ENCODE measurements at regions not wholly inside any gene's neighbourhood (a gene's known extent, or its start where the extent isn't known, plus 50 kb on each side); places are given as distances from the start of the nearest gene placed in this dataset.

DNA sequence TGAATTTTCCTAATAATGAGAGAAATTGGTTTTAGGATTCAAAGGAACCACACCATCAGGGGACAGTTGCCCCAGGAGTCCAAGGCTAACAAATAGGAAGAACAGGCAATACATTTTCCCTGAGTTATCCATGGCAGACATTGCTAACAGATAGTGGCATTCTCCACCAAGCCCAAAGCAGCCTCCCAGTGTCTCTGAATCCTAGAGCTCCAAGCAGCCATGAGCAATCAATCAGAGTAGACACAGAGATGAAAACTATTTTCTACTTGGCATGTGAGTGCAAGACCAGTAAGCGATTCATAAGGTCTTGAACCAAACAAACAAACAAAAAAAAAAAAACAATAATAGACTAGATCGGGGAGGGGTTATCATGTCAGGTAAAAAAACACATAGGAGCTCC is 515.7 kb downstream of the MED13L start:
- TF ChIP-seq POLR2AphosphoS5 (IDR thresholded peaks at IDR 0.05), result no peak
- TF ChIP-seq POLR2A (IDR thresholded peaks at IDR 0.05), result no peak
